SHP77 (cell line): ENCODE measurements at regions not wholly inside any gene's neighbourhood (a gene's known extent, or its start where the extent isn't known, plus 50 kb on each side); places are given as distances from the start of the nearest gene placed in this dataset.
"Not testable (repeated sequence)": the region's sequence is repeated elsewhere in the genome, so short reads cannot be mapped to it uniquely, and the experiment has no call there.

ENCODE experiments used
- DNase-seq, 2 experiments: peaks; one replicate each; lab custom pipeline; 2025; lab: John Stamatoyannopoulos, UW

DNA sequence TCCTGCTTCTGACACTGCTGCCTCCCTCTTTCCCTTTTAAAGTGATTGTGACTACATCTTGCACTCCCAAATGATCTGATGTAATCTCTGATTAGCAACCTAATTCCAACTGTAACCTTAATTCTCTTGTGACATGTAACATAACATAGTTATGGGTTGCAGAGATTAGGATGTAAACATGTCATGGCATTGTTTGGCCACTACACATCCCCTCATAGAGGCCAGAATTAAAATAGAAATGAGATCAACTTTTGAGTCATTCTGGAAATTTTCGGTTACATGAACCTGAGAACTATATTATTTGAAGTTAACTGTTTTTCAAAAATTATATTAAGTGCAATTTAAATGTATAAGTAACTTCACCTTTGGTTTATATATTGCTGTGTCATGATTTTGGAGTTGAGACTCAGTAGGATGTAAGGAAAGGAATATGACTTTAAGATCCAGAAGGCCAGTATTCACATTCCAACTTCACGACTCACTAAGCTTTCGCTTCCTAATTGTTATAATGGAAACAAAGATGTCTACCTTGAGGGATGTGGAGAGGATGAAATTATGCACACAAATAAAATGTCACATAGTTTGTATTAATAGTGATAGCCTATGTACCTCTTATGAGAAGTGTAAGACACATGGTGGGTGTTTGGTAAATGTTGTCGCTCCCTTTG is 611.9 kb upstream of the MAP3K7 start:
- DNase-seq, result no peak

GRCh38 chr6:91196729-91197128 is 609.9 kb upstream of the MAP3K7 start:
- no peak for DNase-seq

GRCh38 chr6:91193446-91193845 is 606.6 kb upstream of the MAP3K7 start:
- DNase-seq, result no peak

DNA sequence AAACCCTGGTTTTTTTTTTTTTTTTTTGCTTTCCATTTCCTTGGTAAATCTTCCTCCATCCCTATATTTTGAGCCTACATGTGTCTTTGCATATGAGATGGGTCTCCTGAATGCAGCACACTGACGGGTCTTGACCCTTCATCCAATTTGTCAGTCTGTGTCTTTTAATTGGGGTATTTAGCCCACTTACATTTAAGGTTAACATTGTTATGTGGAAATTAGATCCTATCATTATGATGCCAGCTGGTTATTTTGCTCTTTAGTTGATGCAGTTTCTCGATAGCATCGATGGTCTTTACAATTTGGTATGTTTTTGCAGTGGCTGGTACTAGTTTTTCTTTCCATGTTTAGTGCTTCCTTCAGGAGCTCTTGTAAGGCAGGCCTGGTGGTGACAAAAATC is 603.2 kb upstream of the MAP3K7 start:
- DNase-seq, result not testable (repeated sequence)

DNA sequence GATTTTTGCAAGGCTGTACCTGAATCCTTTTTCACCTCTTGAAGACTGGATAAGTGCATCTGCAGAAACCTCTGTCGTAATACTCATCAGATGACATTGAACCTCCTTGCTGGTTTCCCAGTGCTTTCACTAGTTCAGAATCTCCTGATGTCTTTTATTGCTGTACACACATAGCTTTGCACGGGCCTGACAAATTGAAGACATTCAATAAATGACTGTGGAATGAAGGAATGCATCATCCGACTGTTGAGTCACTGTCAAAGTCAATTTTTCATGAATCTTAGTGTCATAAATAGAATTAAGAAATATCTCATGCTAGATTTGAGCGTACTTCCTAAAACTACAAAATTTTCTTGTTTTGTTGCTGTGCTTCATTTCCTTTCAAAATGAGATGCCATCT is 598.2 kb upstream of the MAP3K7 start:
- no peak for DNase-seq

DNA sequence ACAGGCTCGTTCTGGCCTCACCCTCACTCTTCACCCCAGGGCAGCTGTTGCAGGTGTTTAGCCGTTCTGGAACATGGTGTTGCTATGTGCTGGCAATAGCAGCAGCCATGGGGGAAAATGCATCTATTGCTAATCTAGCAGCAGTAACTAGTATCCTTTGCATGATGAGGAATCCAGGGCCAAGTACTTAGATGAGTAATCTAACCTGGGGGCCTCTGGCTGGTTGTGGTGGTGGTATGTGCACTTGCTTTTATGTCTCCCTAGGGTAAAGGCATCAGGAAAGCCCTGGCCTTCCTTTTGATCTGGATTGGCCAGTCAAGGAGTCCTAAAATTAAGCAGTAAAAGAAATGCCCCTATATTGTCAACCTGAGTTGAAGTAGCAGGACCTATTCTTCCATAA is 594.5 kb upstream of the MAP3K7 start:
- DNase-seq, result no peak

DNA sequence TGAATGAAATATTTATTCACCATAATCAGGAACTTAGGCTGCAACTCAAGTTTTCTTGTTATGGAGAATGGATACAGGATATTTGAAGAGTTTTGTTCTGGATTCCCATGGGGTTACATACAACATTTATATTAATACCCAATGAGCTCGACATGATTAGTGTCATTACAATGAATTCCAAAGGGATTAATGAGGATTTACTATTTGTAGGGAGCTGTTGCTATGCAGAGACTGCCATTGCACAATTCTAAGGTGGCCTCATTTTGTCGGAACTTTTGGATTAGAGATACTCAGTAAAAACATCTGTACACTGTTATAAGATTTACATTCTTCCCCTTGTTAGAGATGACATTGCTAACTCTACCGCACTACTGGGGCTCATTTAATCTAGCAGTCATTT is 586.8 kb upstream of the MAP3K7 start:
- no peak for DNase-seq

DNA sequence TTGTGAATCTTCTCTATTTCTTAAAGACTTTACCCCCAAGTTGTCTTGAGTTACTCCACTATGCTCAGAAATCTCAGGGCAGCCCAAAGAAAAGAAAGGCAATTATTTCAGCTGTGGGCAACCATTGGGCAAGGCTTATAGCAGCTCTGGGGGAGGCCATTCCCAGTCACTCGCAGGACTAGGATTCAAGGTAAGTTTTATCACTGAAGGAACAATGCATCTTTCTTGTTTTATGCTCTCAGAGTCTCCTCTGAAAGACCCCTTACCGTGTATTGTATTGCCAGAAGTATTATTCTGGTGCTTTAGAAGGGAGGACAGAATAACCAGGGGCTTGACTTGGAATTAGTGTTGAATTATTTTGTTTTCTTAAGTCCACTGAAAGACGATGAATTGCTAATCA is 586.3 kb upstream of the MAP3K7 start:
- no peak for DNase-seq

DNA sequence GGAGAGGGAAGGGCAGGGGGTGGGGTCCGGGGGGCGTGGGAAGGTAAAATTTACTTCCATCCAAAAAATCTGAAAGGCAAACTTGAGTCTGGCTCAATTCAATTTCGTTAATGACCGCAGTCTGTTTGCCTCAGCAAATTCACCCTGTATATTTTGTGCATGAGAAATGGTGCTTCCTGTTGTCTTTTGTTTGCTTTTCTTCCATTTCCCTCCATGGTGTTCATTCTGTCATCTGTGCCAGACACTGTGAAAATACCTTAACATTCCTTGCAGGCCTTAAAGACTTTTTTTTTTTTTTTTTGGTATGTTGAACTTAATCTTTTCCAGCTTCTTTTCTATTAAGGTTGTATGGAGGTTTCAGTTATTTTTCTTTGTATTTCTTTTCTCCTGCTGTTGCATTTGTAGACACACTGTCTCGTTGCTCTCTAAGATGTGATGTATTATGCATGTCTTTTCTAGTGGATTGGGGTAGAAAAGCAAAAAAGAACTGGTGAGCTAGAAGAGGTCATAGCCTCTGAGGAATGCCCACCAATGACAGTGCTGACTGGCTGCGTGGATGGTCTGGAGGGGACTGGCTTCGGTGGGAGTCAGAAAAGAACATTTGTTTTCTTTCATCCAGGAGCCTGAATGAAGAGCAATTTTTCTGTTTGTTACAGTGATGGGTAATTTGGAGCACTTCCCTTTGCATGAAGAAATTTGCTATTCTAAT is 585.0 kb upstream of the MAP3K7 start:
- no peak for DNase-seq

DNA sequence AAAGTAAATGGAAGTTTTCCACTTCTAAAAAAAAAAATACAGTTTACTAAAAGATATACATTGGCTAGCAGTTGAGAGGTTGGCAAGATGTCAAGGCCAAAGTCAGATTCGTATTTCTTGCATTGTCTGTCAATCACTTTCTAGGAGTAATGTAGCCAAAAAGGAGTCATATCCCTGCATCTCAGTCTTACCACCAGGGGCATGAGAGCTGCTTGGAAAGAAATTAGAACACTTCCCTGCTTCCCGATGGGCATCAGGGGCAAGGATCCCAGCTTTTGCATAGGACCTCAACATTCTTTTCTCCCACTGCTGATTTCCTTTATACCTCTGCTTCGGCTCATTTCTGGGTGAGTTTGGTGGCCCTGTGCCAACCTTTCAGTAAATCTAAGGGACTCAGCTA is 581.0 kb upstream of the MAP3K7 start:
- no peak for DNase-seq

GRCh38 chr6:91166271-91167046 is 579.6 kb upstream of the MAP3K7 start:
- peak; percentile 21 to 30 for DNase-seq

- DNase-seq, result no peak
Measured at GRCh38 chr6:91164105-91164504, 577.2 kb upstream of the MAP3K7 start.

DNA sequence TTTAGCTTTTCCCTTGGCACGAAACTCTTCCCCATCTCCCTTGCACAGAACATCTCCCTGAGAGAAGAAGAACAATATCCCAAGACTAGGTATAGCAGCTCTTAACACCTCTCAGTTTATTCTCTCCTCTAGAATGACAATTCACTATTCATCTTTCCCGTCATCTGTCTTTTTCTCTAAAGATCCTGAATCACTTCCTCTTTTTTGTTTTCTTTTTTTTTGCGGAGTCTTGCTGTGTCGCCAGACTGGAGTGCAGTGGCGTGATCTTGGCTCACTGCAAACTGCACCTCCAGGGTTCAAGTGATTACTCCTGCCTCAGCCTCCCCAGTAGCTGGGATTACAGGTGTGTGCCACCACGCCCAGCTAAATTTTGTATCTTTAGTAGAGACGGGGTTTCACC is 574.4 kb upstream of the MAP3K7 start:
- DNase-seq, result no peak

DNA sequence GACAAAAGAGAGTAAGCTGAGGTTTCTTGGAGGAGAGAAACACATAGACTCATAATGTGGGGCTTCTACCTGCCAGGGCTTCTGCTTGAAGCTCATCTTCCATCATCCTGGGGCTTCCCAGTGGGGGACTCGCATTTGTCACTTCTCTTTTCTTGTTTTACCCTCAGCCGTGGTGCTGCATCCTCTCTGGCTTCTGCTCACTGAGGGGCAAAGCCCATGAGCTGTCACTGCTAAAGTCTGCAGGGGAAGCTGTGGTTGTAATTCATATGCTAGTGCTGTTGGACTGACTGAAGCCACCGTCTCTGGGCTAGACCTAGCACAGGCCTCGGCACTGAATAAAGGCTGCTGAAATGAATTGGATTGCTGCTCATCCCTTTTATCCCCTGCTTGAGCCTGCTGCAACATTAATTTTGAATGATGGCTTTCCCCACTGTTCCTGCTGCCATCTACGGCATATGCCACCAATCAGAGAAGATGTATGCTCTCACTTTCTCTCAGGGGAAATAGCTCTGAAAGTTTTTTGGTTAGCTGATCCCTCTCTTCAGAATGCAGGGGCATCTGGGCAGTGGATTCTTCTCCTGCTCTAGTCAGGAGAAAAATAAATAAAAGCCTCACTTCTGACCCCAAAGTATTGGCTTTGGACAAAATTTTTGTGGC is 568.4 kb upstream of the MAP3K7 start:
- no peak for DNase-seq

DNA sequence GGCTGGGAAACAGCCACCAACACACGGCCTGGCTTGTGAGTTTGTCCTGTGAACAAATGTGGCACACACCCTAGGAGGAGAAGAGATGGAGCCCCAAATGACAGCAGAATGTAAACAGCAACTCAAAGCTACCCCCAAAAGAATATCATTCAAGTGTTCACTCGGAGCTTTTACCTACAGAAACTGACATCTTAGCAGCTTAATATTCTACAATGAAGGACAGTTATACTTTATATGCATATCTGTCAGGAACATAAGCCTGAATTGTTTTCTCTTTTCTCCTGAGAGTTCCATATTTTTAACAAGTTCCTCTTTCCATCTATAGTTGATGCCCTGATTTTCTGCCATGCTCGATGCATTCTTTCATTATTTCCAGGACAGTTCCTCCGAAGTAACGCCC is 566.0 kb upstream of the MAP3K7 start:
- DNase-seq, result no peak

DNA sequence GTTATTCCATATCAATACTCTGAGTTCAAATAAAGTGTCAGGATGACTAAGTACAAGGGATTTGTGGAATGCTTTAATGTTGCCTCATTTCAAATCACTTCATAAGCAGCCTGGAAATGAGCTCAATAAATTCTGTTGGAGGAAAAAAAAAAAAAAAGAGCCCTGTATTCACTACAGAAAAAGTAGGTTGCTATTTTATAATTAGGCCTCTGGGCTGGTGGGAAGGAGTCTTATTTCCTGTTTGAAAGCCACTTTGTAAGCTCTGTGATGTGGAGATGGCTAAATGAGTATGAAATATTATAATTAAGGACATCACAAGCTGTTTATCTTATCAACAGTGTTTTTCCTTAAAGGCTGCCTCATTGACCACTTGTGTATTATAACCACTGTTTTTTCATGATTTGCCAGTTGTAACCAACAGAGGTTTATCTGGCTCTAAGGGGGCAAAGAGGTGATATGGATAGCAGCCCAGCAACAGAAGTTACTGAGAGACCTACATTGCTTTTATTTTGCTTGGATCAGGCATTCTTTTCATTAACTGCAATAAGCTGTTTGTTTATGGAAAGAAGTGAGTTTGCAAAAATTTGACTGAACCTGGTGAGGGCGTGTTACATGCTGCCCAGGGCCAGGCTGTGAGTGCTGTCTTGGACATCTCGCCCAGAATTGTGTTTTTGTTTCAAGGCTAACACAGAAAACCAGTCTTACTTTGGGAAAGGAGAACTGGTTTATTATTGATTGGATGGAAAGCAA is 563.3 kb upstream of the MAP3K7 start:
- DNase-seq, result no peak

GRCh38 chr6:91149246-91149955 is 562.5 kb upstream of the MAP3K7 start:
- DNase-seq, result no peak

- DNase-seq, result no peak
Measured at GRCh38 chr6:91144126-91144525, 557.3 kb upstream of the MAP3K7 start.

DNA sequence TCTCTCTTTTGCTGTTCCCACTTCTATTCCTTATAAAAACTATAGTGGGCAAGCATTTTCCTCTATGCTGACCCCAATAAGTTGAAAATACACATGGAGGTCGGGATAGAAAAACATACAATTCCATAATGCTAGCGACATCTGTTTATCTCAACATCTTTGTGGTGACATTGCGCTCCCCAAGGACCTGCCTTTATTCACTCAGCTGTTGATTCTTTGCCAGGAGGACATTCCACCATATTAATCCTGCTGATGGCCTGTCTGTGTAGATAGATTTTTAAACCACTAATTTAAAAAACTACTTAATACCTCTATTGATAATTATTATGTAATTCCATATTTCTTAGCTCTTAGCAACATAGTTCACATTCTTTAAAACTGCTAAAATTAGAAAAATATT is 555.3 kb upstream of the MAP3K7 start:
- no peak for DNase-seq

GRCh38 chr6:91141346-91141745 is 554.5 kb upstream of the MAP3K7 start:
- no peak for DNase-seq

- no peak for DNase-seq
Measured at GRCh38 chr6:91140449-91140848, 553.6 kb upstream of the MAP3K7 start.
